ENCODE measurements at regions not wholly inside any gene's neighbourhood (a gene's known extent, or its start where the extent isn't known, plus 50 kb on each side); places are given as distances from the start of the nearest gene placed in this dataset.

- FAIRE-seq (no peak), DNase-seq (ENCODE audit: low read depth, low spot score) (no peak)
- dilution Hi-C loops (cut with MboI; ENCODE audit: extremely low pct_ligation_motif_present, low sequenced_read_pairs) = no loop called here
Measured at GRCh38 chr11:97617031-97617430, 1227.2 kb downstream of the JRKL start.

GRCh38 chr11:97620007-97620406 is 1230.2 kb downstream of the JRKL start:
- Histone ChIP-seq H3K27me3 (ENCODE audit: control insufficient read depth, extremely low read depth, insufficient read depth, low read length) (no peaks in the 10 kb centered on the region), H3K9ac (ENCODE audit: control insufficient read depth, extremely low read depth, insufficient read depth, low read length) (no peak overlapping the region), H3K79me2 (ENCODE audit: control insufficient read depth, insufficient read depth, low read length) (no peaks in the 10 kb centered on the region), H3K27ac (ENCODE audit: control insufficient read depth, insufficient read depth, low read length) (no peak overlapping the region), H3K4me3 (ENCODE audit: control insufficient read depth in 2 of 3, extremely low read depth in 1 of 3, insufficient read depth in 2 of 3, low read depth in 1 of 3, low read length in 3 of 3) (no peak overlapping the region), H2AFZ (ENCODE audit: control insufficient read depth, low read length) (no peak overlapping the region), H4K20me1 (ENCODE audit: control insufficient read depth, extremely low read depth, insufficient read depth, low read length) (no peaks in the 10 kb centered on the region), H3K9me3 (ENCODE audit: control insufficient read depth, low read depth, low read length) (no peaks in the 10 kb centered on the region), H3K36me3 (ENCODE audit: control insufficient read depth in 2 of 2, extremely low read depth in 1 of 2, insufficient read depth in 2 of 2, low read length in 2 of 2) (no peaks in the 10 kb centered on the region), H3K9me1 (ENCODE audit: control insufficient read depth, extremely low read depth, insufficient read depth, low read length) (no peaks in the 10 kb centered on the region), H3K4me1 (ENCODE audit: control insufficient read depth, extremely low read depth, insufficient read depth, low read length) (no peaks in the 10 kb centered on the region), H3K4me2 (ENCODE audit: control insufficient read depth, extremely low read depth, insufficient read depth, low read depth, low read length) (no peak overlapping the region)
- TF ChIP-seq CTCF (optimal IDR thresholded peaks at IDR 0.05 in 1 of 3, IDR thresholded peaks at IDR 0.05 in 1 of 3, conservative IDR thresholded peaks at IDR 0.05 in 1 of 3; ENCODE audit: extremely low read depth in 1 of 3, insufficient read depth in 2 of 3, low read length in 3 of 3) = no peak
- TF ChIP-seq EZH2 (IDR thresholded peaks at IDR 0.05; ENCODE audit: low read length) = no peak
- FAIRE-seq (no peak), DNase-seq (ENCODE audit: low read depth, low spot score) (no peak)
- dilution Hi-C loops (cut with MboI; ENCODE audit: extremely low pct_ligation_motif_present, low sequenced_read_pairs) = no loop called here

More at GRCh38 chr11:97617031-97617430, 1227.2 kb downstream of the JRKL start:
- Histone ChIP-seq H3K9me3 (ENCODE audit: control insufficient read depth, low read depth, low read length) (no peaks in the 10 kb centered on the region), H2AFZ (ENCODE audit: control insufficient read depth, low read length) (no peak overlapping the region), H4K20me1 (ENCODE audit: control insufficient read depth, extremely low read depth, insufficient read depth, low read length) (no peaks in the 10 kb centered on the region), H3K27me3 (ENCODE audit: control insufficient read depth, extremely low read depth, insufficient read depth, low read length) (no peaks in the 10 kb centered on the region), H3K9me1 (ENCODE audit: control insufficient read depth, extremely low read depth, insufficient read depth, low read length) (no peaks in the 10 kb centered on the region), H3K36me3 (ENCODE audit: control insufficient read depth in 2 of 2, extremely low read depth in 1 of 2, insufficient read depth in 2 of 2, low read length in 2 of 2) (no peaks in the 10 kb centered on the region), H3K79me2 (ENCODE audit: control insufficient read depth, insufficient read depth, low read length) (no peaks in the 10 kb centered on the region), H3K4me2 (ENCODE audit: control insufficient read depth, extremely low read depth, insufficient read depth, low read depth, low read length) (no peak overlapping the region), H3K4me1 (ENCODE audit: control insufficient read depth, extremely low read depth, insufficient read depth, low read length) (no peaks in the 10 kb centered on the region), H3K27ac (ENCODE audit: control insufficient read depth, insufficient read depth, low read length) (no peak overlapping the region), H3K4me3 (ENCODE audit: control insufficient read depth in 2 of 3, extremely low read depth in 1 of 3, insufficient read depth in 2 of 3, low read depth in 1 of 3, low read length in 3 of 3) (no peak overlapping the region), H3K9ac (ENCODE audit: control insufficient read depth, extremely low read depth, insufficient read depth, low read length) (no peak overlapping the region)
- TF ChIP-seq EZH2 (IDR thresholded peaks at IDR 0.05; ENCODE audit: low read length) (no peak), CTCF (optimal IDR thresholded peaks at IDR 0.05 in 1 of 3, IDR thresholded peaks at IDR 0.05 in 1 of 3, conservative IDR thresholded peaks at IDR 0.05 in 1 of 3; ENCODE audit: extremely low read depth in 1 of 3, insufficient read depth in 2 of 3, low read length in 3 of 3) (no peak)
